Thyroid gland (tissue), 4 donors: ENCODE measurements at regions not wholly inside any gene's neighbourhood (a gene's known extent, or its start where the extent isn't known, plus 50 kb on each side); places are given as distances from the start of the nearest gene placed in this dataset.

Source experiments
- CTCF ChIP-seq, 6 experiments: fragments of 200-600 bp in 3 of 6; fragments of 450-650 bp in 3 of 6; sonication (generic) in 3 of 6; IDR thresholded peaks; one replicate each; pipeline ENCODE4 v1.5.1; 2016 to 2019; ENCODE audit warnings: antibody characterized with exemption in 6 of 6, mild to moderate bottlenecking in 2 of 6, inconsistent platforms in 1 of 6, moderate library complexity in 1 of 6
- POLR2A ChIP-seq, 2 donors: fragments of 450-650 bp; IDR thresholded peaks; one replicate each; pipeline ENCODE4 v1.6.1; 2017; ENCODE audit warnings: antibody characterized with exemption in 2 of 2, mild to moderate bottlenecking in 2 of 2, moderate library complexity in 1 of 2

- TF ChIP-seq POLR2A (IDR thresholded peaks at IDR 0.05) (no peak), CTCF (IDR thresholded peaks at IDR 0.05) (no peak)
Measured at GRCh38 chr4:151566053-151566452, 157.1 kb downstream of the FHIP1A start.
